Activated naive CD4-positive, alpha-beta T cell treated with Interleukin-2 at 50 U/mL for 16 hours (primary cell): ENCODE measurements at regions not wholly inside any gene's neighbourhood (a gene's known extent, or its start where the extent isn't known, plus 50 kb on each side); places are given as distances from the start of the nearest gene placed in this dataset.

Source experiments
- DNase-seq: peaks from one replicate; pipeline ENCODE4 v3.0.0-alpha.2; 2020

- no peak for DNase-seq
These were observed 229.5 kb downstream of the ETAA1 start for GRCh38 chr2:67626656-67627055.

GRCh38 chr2:67627456-67628207 lies 230.5 kb downstream of the ETAA1 start:
- DNase-seq, result no peak

- no peak for DNase-seq
These were observed 231.8 kb downstream of the ETAA1 start for GRCh38 chr2:67628892-67629291.

GRCh38 chr2:67631483-67631882 lies 234.3 kb downstream of the ETAA1 start:
- DNase-seq, result no peak

GRCh38 chr2:67633212-67633856 lies 236.2 kb downstream of the ETAA1 start:
- no peak for DNase-seq

GRCh38 chr2:67638146-67638545 lies 241.0 kb downstream of the ETAA1 start:
- DNase-seq, result no peak

GRCh38 chr2:67641312-67642045 lies 244.3 kb downstream of the ETAA1 start:
- no peak for DNase-seq

- DNase-seq, result no peak
These were observed 244.9 kb downstream of the ETAA1 start for GRCh38 chr2:67642046-67642382.

- no peak for DNase-seq
These were observed 245.8 kb downstream of the ETAA1 start for GRCh38 chr2:67642961-67643360.

- DNase-seq, result no peak
These were observed 248.4 kb downstream of the ETAA1 start for GRCh38 chr2:67645280-67646138.

GRCh38 chr2:67646714-67647333 lies 249.7 kb downstream of the ETAA1 start:
- DNase-seq, result no peak

GRCh38 chr2:67649331-67650261 lies 252.5 kb downstream of the ETAA1 start:
- DNase-seq, result no peak

GRCh38 chr2:67650291-67651133 lies 253.4 kb downstream of the ETAA1 start:
- DNase-seq, result no peak

- DNase-seq, result no peak
These were observed 254.4 kb downstream of the ETAA1 start for GRCh38 chr2:67651565-67651964.

- DNase-seq, result no peak
These were observed 255.5 kb downstream of the ETAA1 start for GRCh38 chr2:67652679-67653078.

- no peak for DNase-seq
These were observed 259.7 kb downstream of the ETAA1 start for GRCh38 chr2:67656875-67657274.

- no peak for DNase-seq
These were observed 261.7 kb downstream of the ETAA1 start for GRCh38 chr2:67658820-67659219.

GRCh38 chr2:67660015-67660602 lies 263.0 kb downstream of the ETAA1 start:
- DNase-seq, result no peak

GRCh38 chr2:67660871-67661270 lies 263.7 kb downstream of the ETAA1 start:
- DNase-seq, result no peak

- DNase-seq, result no peak
These were observed 265.1 kb downstream of the ETAA1 start for GRCh38 chr2:67662222-67662621.
